IMR-90 (cell line): ENCODE measurements at regions not wholly inside any gene's neighbourhood (a gene's known extent, or its start where the extent isn't known, plus 50 kb on each side); places are given as distances from the start of the nearest gene placed in this dataset.

ENCODE experiments used
- ATAC-seq: fragments of 200-7000 bp; cut with Tn5 transposase; 2 replicates; pipeline ENCODE4 v1.9.1; 2020; ENCODE audit warnings: low read depth, mild to moderate bottlenecking, moderate library complexity
- BruUV-seq: library from RNA; stranded (reverse); fragments of 400-500 nt; replicated peaks from 2 replicates; lab custom pipeline; 2021; lab: Mats Ljungman, UMichigan
- CTCF ChIA-PET: fragments of 300-600 bp; formaldehyde crosslinking; extraction: SDS; loops from one replicate; lab custom pipeline; 2021; ENCODE audit warnings: antibody characterized with exemption; lab: Yijun Ruan, JAX
- POLR2A ChIA-PET: fragments of 300-600 bp; sonication (Branson Sonifier 250); formaldehyde crosslinking; loops from one replicate; lab custom pipeline; 2022; ENCODE audit warnings: antibody characterized with exemption; ENCODE audit not compliant: unreplicated experiment; lab: Charles Lee
- DNase-seq: peaks from one replicate; pipeline ENCODE4 v3.0.0; 2013
- H2AFZ ChIP-seq: replicated peaks from 2 replicates; pipeline ENCODE3; 2013; ENCODE audit warnings: low read length, mild to moderate bottlenecking; ENCODE audit not compliant: poor library complexity
- H2AK5ac ChIP-seq: 2 replicates; pipeline ENCODE4 v1.6.1; 2013; ENCODE audit warnings: low read depth, low read length, inconsistent platforms
- H2AK9ac ChIP-seq: replicated peaks from 2 replicates; pipeline ENCODE3; 2013; ENCODE audit warnings: mild to moderate bottlenecking, low read depth, low read length, moderate library complexity; ENCODE audit not compliant: poor library complexity
- H2BK120ac ChIP-seq: 2 replicates; pipeline ENCODE4 v1.6.1; 2013; ENCODE audit warnings: low read depth, low read length, inconsistent platforms
- H2BK15ac ChIP-seq: 3 replicates; pipeline ENCODE4 v1.6.1; 2013; ENCODE audit warnings: low read depth, low read length, inconsistent platforms
- H2BK20ac ChIP-seq: 2 replicates; pipeline ENCODE4 v1.6.1; 2013; ENCODE audit warnings: low read depth, mild to moderate bottlenecking, inconsistent platforms, low read length, moderate library complexity
- H2BK5ac ChIP-seq: 2 replicates; pipeline ENCODE4 v1.6.1; 2013; ENCODE audit warnings: mild to moderate bottlenecking, low read depth, low read length, inconsistent platforms; ENCODE audit not compliant: poor library complexity, severe bottlenecking
- H3K14ac ChIP-seq: replicated peaks from 2 replicates; pipeline ENCODE4 v1.6.1; 2013; ENCODE audit warnings: low read depth, low read length, inconsistent platforms
- H3K18ac ChIP-seq: 2 replicates; pipeline ENCODE4 v1.6.1; 2013; ENCODE audit warnings: low read depth, low read length, control low read depth
- H3K23ac ChIP-seq: 2 replicates; pipeline ENCODE4 v1.6.1; 2013; ENCODE audit warnings: low read depth, low read length, inconsistent platforms
- H3K27ac ChIP-seq: 2 replicates; pipeline ENCODE4 v1.5.1; 2013; ENCODE audit warnings: mild to moderate bottlenecking, control low read depth, low read length; ENCODE audit not compliant: insufficient read depth
- H3K27me3 ChIP-seq: 2 replicates; pipeline ENCODE4 v1.6.1; 2013; ENCODE audit warnings: low read length; ENCODE audit not compliant: control insufficient read depth, insufficient read depth
- H3K36me3 ChIP-seq: 2 replicates; pipeline ENCODE4 v1.6.1; 2013; ENCODE audit warnings: low read length, mixed read lengths; ENCODE audit not compliant: control insufficient read depth, insufficient read depth
- H3K4ac ChIP-seq: 2 replicates; pipeline ENCODE4 v1.6.1; 2013; ENCODE audit warnings: low read depth, low read length, inconsistent platforms
- H3K4me1 ChIP-seq: 2 replicates; pipeline ENCODE4 v1.6.1; 2013; ENCODE audit warnings: low read length, mixed read lengths; ENCODE audit not compliant: control insufficient read depth, insufficient read depth
- H3K4me2 ChIP-seq: 2 replicates; pipeline ENCODE4 v1.6.1; 2013; ENCODE audit warnings: low read depth, mild to moderate bottlenecking, control low read depth, low read length, moderate library complexity
- H3K4me3 ChIP-seq: 2 replicates; pipeline ENCODE4 v1.5.1; 2013; ENCODE audit warnings: low read depth, mild to moderate bottlenecking, control low read depth, low read length, moderate library complexity; ENCODE audit not compliant: insufficient read depth
- H3K56ac ChIP-seq: 2 replicates; pipeline ENCODE4 v1.6.1; 2013; ENCODE audit warnings: low read length, inconsistent platforms; ENCODE audit not compliant: insufficient read depth; ENCODE audit errors: extremely low read depth
- H3K79me1 ChIP-seq, 2 experiments: 2 replicates each; pipeline ENCODE4 v1.6.1; 2013; ENCODE audit warnings: low read length in 2 of 2, inconsistent platforms in 1 of 2, low read depth in 1 of 2
- H3K9ac ChIP-seq: 2 replicates; pipeline ENCODE4 v1.6.1; 2013; ENCODE audit warnings: low read depth, low read length, control low read depth
- H3K9me1 ChIP-seq: 2 replicates; pipeline ENCODE4 v1.6.1; 2013; ENCODE audit warnings: low read length, inconsistent platforms; ENCODE audit not compliant: insufficient read depth
- H3K9me3 ChIP-seq: 2 replicates; pipeline ENCODE4 v1.6.1; 2013; ENCODE audit warnings: low read length; ENCODE audit not compliant: control insufficient read depth, insufficient read depth
- H4K20me1 ChIP-seq: 2 replicates; pipeline ENCODE4 v1.6.1; 2013; ENCODE audit warnings: low read length, inconsistent platforms; ENCODE audit not compliant: insufficient read depth
- H4K5ac ChIP-seq: 2 replicates; pipeline ENCODE4 v1.6.1; 2013; ENCODE audit warnings: mild to moderate bottlenecking, low read depth, low read length, control low read depth
- H4K8ac ChIP-seq, 2 experiments: 2 replicates each; pipeline ENCODE4 v1.6.1; 2013; ENCODE audit warnings: low read depth in 2 of 2, low read length in 2 of 2, control low read depth in 1 of 2, inconsistent platforms in 1 of 2
- H4K91ac ChIP-seq: 2 replicates; pipeline ENCODE4 v1.6.1; 2013; ENCODE audit warnings: low read depth, low read length, inconsistent platforms; ENCODE audit not compliant: insufficient read depth
- BHLHE40 ChIP-seq: fragments of 150-350 bp; IDR thresholded peaks from 2 replicates; pipeline ENCODE4 v1.6.1; 2016; ENCODE audit warnings: mild to moderate bottlenecking, low read depth, low read length
- CEBPB ChIP-seq: IDR thresholded peaks from 2 replicates; pipeline ENCODE4 v1.6.1; 2012; ENCODE audit warnings: low read depth, low read length, improper control_type of control experiment
- CHD1 ChIP-seq: IDR thresholded peaks from 2 replicates; pipeline ENCODE4 v1.6.1; 2012; ENCODE audit warnings: low read depth, low read length, improper control_type of control experiment
- CTCF ChIP-seq: conservative IDR thresholded peaks from 2 replicates; pipeline ENCODE4 v1.5.1; 2012; ENCODE audit warnings: mild to moderate bottlenecking, low read depth, low read length, improper control_type of control experiment
- ELK1 ChIP-seq: fragments of 150-350 bp; IDR thresholded peaks from 2 replicates; pipeline ENCODE4 v1.6.1; 2016; ENCODE audit warnings: low read depth, mild to moderate bottlenecking, low read length, moderate library complexity, borderline replicate concordance
- FOS ChIP-seq: fragments of 150-350 bp; IDR thresholded peaks from 2 replicates; pipeline ENCODE4 v1.6.1; 2016; ENCODE audit warnings: low read depth, low read length
- MAFK ChIP-seq: IDR thresholded peaks from 2 replicates; pipeline ENCODE4 v1.6.1; 2012; ENCODE audit warnings: low read depth, low read length, improper control_type of control experiment
- MAZ ChIP-seq: IDR thresholded peaks from 2 replicates; pipeline ENCODE4 v1.6.1; 2012; ENCODE audit warnings: low read depth, mild to moderate bottlenecking, low read length, improper control_type of control experiment, moderate library complexity, borderline replicate concordance
- MXI1 ChIP-seq: IDR thresholded peaks from 2 replicates; pipeline ENCODE4 v1.6.1; 2012; ENCODE audit warnings: low read depth, mild to moderate bottlenecking, low read length, moderate library complexity, borderline replicate concordance
- NFE2L2 ChIP-seq: fragments of 150-350 bp; IDR thresholded peaks from 2 replicates; pipeline ENCODE4 v1.6.1; 2016; ENCODE audit warnings: low read depth, mild to moderate bottlenecking, low read length
- POLR2A ChIP-seq: IDR thresholded peaks from 2 replicates; pipeline ENCODE4 v1.6.1; 2012; ENCODE audit warnings: mild to moderate bottlenecking, low read depth, low read length
- RAD21 ChIP-seq: IDR thresholded peaks from 2 replicates; pipeline ENCODE4 v1.6.1; 2012; ENCODE audit warnings: low read length, improper control_type of control experiment
- RCOR1 ChIP-seq: IDR thresholded peaks from 2 replicates; pipeline ENCODE4 v1.6.1; 2012; ENCODE audit warnings: mild to moderate bottlenecking, low read length, improper control_type of control experiment; ENCODE audit not compliant: insufficient replicate concordance
- RFX5 ChIP-seq: IDR thresholded peaks from 2 replicates; pipeline ENCODE4 v1.8.0; 2012; ENCODE audit warnings: low read depth, mild to moderate bottlenecking, low read length, moderate library complexity
- SMC3 ChIP-seq: fragments of 150-350 bp; IDR thresholded peaks from 2 replicates; pipeline ENCODE4 v1.6.1; 2016; ENCODE audit warnings: low read depth, mild to moderate bottlenecking, antibody characterized with exemption, low read length, moderate library complexity
- USF2 ChIP-seq: fragments of 150-350 bp; IDR thresholded peaks from 2 replicates; pipeline ENCODE4 v1.6.1; 2017; ENCODE audit warnings: mild to moderate bottlenecking, antibody characterized with exemption, low read length, low read depth
- WGBS, 2 experiments: methylation state at CpG; one replicate each; pipeline versions ENCODE4 v1.1.5 to v1.1.7; 2013; ENCODE audit warnings: missing lambda C conversion rate in 2 of 2; ENCODE audit not compliant: insufficient read length in 1 of 2; ENCODE audit errors: extremely low coverage in 2 of 2; 5-methylcytosine and 5-hydroxymethylcytosine counted together
- dilution Hi-C: fragments of 300-500 bp; cut with HindIII; formaldehyde crosslinking; loops from one replicate; pipeline ENCODE4 v1.14.3; 2018; ENCODE audit warnings: low sequenced_read_pairs; ENCODE audit not compliant: unreplicated experiment
- in situ Hi-C: fragments of 300-500 bp; cut with MboI; formaldehyde crosslinking; loops from 3 replicates; pipeline ENCODE4 v1.14.3; 2019; ENCODE audit warnings: low sequenced_read_pairs, inconsistent platforms, mixed read lengths
- intact Hi-C: fragments of 100-400 bp; cut with micrococcal nuclease; formaldehyde crosslinking; loops from 2 replicates; pipeline ENCODE4 v1.10.0; 2022

- Histone ChIP-seq H4K20me1 (no peaks in the 10 kb centered on the region), H4K5ac (no peak overlapping the region), H3K9me1 (no peaks in the 10 kb centered on the region), H4K8ac (no peak overlapping the region), H3K9me3 (peaks cover 24% of the 10 kb centered on the region), H2BK15ac (no peak overlapping the region), H2BK20ac (no peak overlapping the region), H3K27ac (no peak overlapping the region), H2AFZ (no peak overlapping the region), H2BK5ac (no peak overlapping the region), H4K91ac (no peak overlapping the region), H3K9ac (no peak overlapping the region), H3K27me3 (no peaks in the 10 kb centered on the region), H3K14ac (no peak overlapping the region), H3K4ac (no peak overlapping the region), H2AK9ac (no peak overlapping the region), H3K23ac (no peak overlapping the region), H3K18ac (no peak overlapping the region), H2AK5ac (no peak overlapping the region), H3K4me1 (no peaks in the 10 kb centered on the region), H3K36me3 (no peaks in the 10 kb centered on the region), H3K4me2 (no peak overlapping the region), H3K4me3 (no peak overlapping the region), H3K79me1 (no peaks in the 10 kb centered on the region), H3K56ac (no peak overlapping the region), H2BK120ac (no peak overlapping the region)
- no TSS peak for BruUV-seq
- POLR2A ChIA-PET, result no interaction called here
- no CpG with 5 or more reads among the region's 7 CpGs for WGBS, 2 experiments
- DNase-seq (no peak), ATAC-seq (no peak)
- dilution Hi-C loops, result no loop called here
- CTCF ChIA-PET, result no interaction called here
- in situ Hi-C loops, result no loop called here
- no peak for TF ChIP-seq CHD1
- no peak for TF ChIP-seq CEBPB
- no peak for TF ChIP-seq USF2
- no peak for TF ChIP-seq MXI1
- no peak for TF ChIP-seq SMC3
- no peak for TF ChIP-seq MAZ
- TF ChIP-seq RAD21, result no peak
- no peak for TF ChIP-seq RFX5
- TF ChIP-seq ELK1, result no peak
- no peak for TF ChIP-seq FOS
- no peak for TF ChIP-seq NFE2L2
- TF ChIP-seq RCOR1, result no peak
- TF ChIP-seq CTCF, result no peak
- TF ChIP-seq BHLHE40, result no peak
- TF ChIP-seq POLR2A, result no peak
- TF ChIP-seq MAFK, result no peak
- intact Hi-C loops, result no loop called here
Measured at GRCh38 chr14:104523546-104523935, 56.0 kb upstream of the C14orf180 start.
